ENCODE measurements at regions not wholly inside any gene's neighbourhood (a gene's known extent, or its start where the extent isn't known, plus 50 kb on each side); places are given as distances from the start of the nearest gene placed in this dataset.

- TF ChIP-seq CTCF (IDR thresholded peaks at IDR 0.05 in 8 of 11, conservative IDR thresholded peaks at IDR 0.05 in 3 of 11), result no peak
- no peak for TF ChIP-seq POLR2A (IDR thresholded peaks at IDR 0.05)
- TF ChIP-seq POLR2AphosphoS5 (IDR thresholded peaks at IDR 0.05), result no peak
Observed at GRCh38 chr4:189029976-189030504, 890.8 kb downstream of the TRIML1 start.

Data from spleen (tissue), 7 donors.